ENCODE measurements at regions not wholly inside any gene's neighbourhood (a gene's known extent, or its start where the extent isn't known, plus 50 kb on each side); places are given as distances from the start of the nearest gene placed in this dataset.

DNA sequence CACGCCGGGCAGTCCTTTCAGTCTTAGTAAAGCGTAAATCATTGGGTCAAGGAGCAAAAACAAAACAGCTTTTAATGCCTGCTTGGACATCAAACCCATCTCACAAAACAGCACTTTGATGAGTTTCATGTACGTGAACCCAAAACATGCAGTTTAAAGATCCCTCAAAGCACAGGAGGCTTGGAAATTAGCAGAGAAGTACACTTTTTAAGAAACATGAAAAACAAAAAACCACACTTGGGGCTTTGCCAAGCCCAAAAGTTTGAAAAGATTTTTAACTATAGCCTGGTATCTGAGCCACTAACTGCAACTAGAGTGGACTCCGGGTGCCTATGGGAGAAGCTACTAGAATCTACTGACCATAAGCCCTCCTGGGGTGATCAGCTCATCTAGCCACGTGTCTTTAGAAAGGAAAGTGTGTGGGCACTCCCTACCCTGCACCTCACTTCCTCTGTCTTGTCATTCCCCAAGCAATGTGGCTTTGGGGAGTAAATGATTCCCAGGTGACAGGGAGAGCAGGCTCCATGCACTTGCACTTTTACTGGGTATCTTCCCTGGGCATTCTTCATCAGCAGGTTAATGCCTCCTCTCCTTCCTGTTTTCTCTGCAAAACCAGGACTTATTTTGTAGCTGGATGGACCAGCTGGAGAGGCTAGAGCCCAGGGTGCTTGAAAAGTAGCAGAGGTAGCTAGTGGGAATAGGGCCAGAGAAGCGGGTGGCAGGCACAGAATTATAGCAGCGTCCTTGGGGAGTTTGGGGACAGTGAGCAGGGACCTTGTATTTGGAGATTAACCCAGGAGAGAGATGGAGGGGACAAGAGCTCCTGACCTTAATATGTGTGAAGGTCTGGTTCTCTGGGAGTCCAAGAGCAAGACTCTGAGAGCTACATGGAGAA is 339.3 kb downstream of the BCL11B start:
- no TSS peak for BruUV-seq (replicated peaks)
- Histone ChIP-seq H3K4me1 (ENCODE audit: insufficient read depth, low read length) (no peaks in the 10 kb centered on the region), H3K4me2 (ENCODE audit: low read depth, low read length) (no peak overlapping the region), H3K9me3 (ENCODE audit: low read length) (no peaks in the 10 kb centered on the region), H4K20me1 (ENCODE audit: insufficient read depth, low read length) (no peaks in the 10 kb centered on the region), H3K4me3 (replicated peaks in 1 of 3; ENCODE audit: insufficient read depth in 1 of 3, low read depth in 2 of 3, low read length in 3 of 3) (no peak overlapping the region), H3K27ac (ENCODE audit: extremely low read length, insufficient read depth, low read length) (no peak overlapping the region), H3K36me3 (replicated peaks in 1 of 2; ENCODE audit: control insufficient read depth in 1 of 2, insufficient read depth in 2 of 2, low read length in 2 of 2) (no peaks in the 10 kb centered on the region), H2AFZ (ENCODE audit: low read length) (no peak overlapping the region), H3K79me2 (ENCODE audit: insufficient read depth, low read length) (no peaks in the 10 kb centered on the region), H3K27me3 (ENCODE audit: control insufficient read depth in 1 of 2, insufficient read depth in 2 of 2, low read length in 2 of 2) (no peaks in the 10 kb centered on the region; a peak in 1 of 5 replicates), H3K9ac (ENCODE audit: insufficient read depth, low read depth, low read length) (no peak overlapping the region)
- ChIA-PET CTCF (ENCODE audit: low intra/inter-chr PET ratio, low total read pairs) (no interaction called here), POLR2A (no interaction called here)
- no peak for FAIRE-seq
- ATAC-seq: no peak
- whole genome bisulfite sequencing (ENCODE audit: low lambda C conversion rate): 14% methylated on average over 8 of the region's 8 CpGs
- in situ Hi-C loops (cut with HindIII; ENCODE audit: extremely low pct_ligation_motif_present, low pct_unique_long_range_greater_than_20kb): no loop called here
- no peak for DNase-seq (ENCODE audit: low spot score)
- intact Hi-C loops (cut with micrococcal nuclease; ENCODE audit: unreplicated experiment): no loop called here
- TF ChIP-seq CEBPG (CRISPR knock-in tag; IDR thresholded peaks at IDR 0.05) (no peak), TRIM24 (CRISPR knock-in tag; IDR thresholded peaks at IDR 0.05) (no peak), TP53 (CRISPR knock-in tag; conservative IDR thresholded peaks at IDR 0.05) (no peak), TERF1 (CRISPR knock-in tag; IDR thresholded peaks at IDR 0.05) (no peak), ZNF256 (CRISPR knock-in tag; conservative IDR thresholded peaks at IDR 0.05) (no peak), ATF6 (CRISPR knock-in tag; conservative IDR thresholded peaks at IDR 0.05) (no peak), ZNF605 (CRISPR knock-in tag; IDR thresholded peaks at IDR 0.05) (no peak), DR1 (CRISPR knock-in tag; IDR thresholded peaks at IDR 0.05) (no peak), HBP1 (CRISPR knock-in tag; IDR thresholded peaks at IDR 0.05; ENCODE audit: low read depth) (no peak), PRMT3 (CRISPR knock-in tag; IDR thresholded peaks at IDR 0.05; ENCODE audit: borderline replicate concordance, low read depth) (no peak), HOXA3 (CRISPR knock-in tag; IDR thresholded peaks at IDR 0.05) (no peak)
- TF ChIP-seq, protein P1, sequence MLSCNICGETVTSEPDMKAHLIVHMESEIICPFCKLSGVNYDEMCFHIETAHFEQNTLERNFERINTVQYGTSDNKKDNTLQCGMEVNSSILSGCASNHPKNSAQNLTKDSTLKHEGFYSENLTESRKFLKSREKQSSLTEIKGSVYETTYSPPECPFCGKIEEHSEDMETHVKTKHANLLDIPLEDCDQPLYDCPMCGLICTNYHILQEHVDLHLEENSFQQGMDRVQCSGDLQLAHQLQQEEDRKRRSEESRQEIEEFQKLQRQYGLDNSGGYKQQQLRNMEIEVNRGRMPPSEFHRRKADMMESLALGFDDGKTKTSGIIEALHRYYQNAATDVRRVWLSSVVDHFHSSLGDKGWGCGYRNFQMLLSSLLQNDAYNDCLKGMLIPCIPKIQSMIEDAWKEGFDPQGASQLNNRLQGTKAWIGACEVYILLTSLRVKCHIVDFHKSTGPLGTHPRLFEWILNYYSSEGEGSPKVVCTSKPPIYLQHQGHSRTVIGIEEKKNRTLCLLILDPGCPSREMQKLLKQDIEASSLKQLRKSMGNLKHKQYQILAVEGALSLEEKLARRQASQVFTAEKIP (CRISPR knock-in tag; IDR thresholded peaks at IDR 0.05; ENCODE audit: borderline replicate concordance): no peak
- TF ChIP-seq, protein P2, sequence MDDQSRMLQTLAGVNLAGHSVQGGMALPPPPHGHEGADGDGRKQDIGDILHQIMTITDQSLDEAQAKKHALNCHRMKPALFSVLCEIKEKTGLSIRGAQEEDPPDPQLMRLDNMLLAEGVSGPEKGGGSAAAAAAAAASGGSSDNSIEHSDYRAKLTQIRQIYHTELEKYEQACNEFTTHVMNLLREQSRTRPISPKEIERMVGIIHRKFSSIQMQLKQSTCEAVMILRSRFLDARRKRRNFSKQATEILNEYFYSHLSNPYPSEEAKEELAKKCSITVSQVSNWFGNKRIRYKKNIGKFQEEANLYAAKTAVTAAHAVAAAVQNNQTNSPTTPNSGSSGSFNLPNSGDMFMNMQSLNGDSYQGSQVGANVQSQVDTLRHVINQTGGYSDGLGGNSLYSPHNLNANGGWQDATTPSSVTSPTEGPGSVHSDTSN (CRISPR knock-in tag; IDR thresholded peaks at IDR 0.05; ENCODE audit: borderline replicate concordance): no peak
- TF ChIP-seq, protein P3, sequence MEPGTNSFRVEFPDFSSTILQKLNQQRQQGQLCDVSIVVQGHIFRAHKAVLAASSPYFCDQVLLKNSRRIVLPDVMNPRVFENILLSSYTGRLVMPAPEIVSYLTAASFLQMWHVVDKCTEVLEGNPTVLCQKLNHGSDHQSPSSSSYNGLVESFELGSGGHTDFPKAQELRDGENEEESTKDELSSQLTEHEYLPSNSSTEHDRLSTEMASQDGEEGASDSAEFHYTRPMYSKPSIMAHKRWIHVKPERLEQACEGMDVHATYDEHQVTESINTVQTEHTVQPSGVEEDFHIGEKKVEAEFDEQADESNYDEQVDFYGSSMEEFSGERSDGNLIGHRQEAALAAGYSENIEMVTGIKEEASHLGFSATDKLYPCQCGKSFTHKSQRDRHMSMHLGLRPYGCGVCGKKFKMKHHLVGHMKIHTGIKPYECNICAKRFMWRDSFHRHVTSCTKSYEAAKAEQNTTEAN (CRISPR knock-in tag; conservative IDR thresholded peaks at IDR 0.05): no peak

Measured in HepG2 (cell line).